GM19324 (cell line): ENCODE measurements at regions not wholly inside any gene's neighbourhood (a gene's known extent, or its start where the extent isn't known, plus 50 kb on each side); places are given as distances from the start of the nearest gene placed in this dataset.
"Not testable (repeated sequence)": the region's sequence is repeated elsewhere in the genome, so short reads cannot be mapped to it uniquely, and the experiment has no call there.

Experiments used
- ATAC-seq: cut with Tn5 transposase; IDR thresholded peaks from one replicate; pipeline ENCODE4 v1.9.1; 2021; ENCODE audit warnings: mild to moderate bottlenecking, moderate library complexity; ENCODE audit not compliant: unreplicated experiment, low FRiP score

- no peak for ATAC-seq
Measured at GRCh38 chr17:33983824-33984574, 271.1 kb upstream of the CCL2 start.

- ATAC-seq = no peak
Measured at GRCh38 chr17:33986088-33986487, 269.0 kb upstream of the CCL2 start.

GRCh38 chr17:33986566-33986965 is 268.5 kb upstream of the CCL2 start:
- no peak for ATAC-seq

- ATAC-seq = no peak
Measured at GRCh38 chr17:33987162-33987561, 267.9 kb upstream of the CCL2 start.

GRCh38 chr17:33989361-33990148 is 265.5 kb upstream of the CCL2 start:
- no peak for ATAC-seq

GRCh38 chr17:33990943-33991706 is 264.0 kb upstream of the CCL2 start:
- ATAC-seq = no peak

GRCh38 chr17:33992113-33992512 is 263.0 kb upstream of the CCL2 start:
- ATAC-seq = no peak

- ATAC-seq = no peak
Measured at GRCh38 chr17:34000639-34001038, 254.4 kb upstream of the CCL2 start.

GRCh38 chr17:34001246-34001645 is 253.8 kb upstream of the CCL2 start:
- ATAC-seq = no peak

- no peak for ATAC-seq
Measured at GRCh38 chr17:34006126-34006525, 249.0 kb upstream of the CCL2 start.

GRCh38 chr17:34008125-34008524 is 247.0 kb upstream of the CCL2 start:
- no peak for ATAC-seq

GRCh38 chr17:34009912-34010311 is 245.2 kb upstream of the CCL2 start:
- ATAC-seq = no peak

GRCh38 chr17:34010534-34010933 is 244.6 kb upstream of the CCL2 start:
- ATAC-seq = no peak

GRCh38 chr17:34011599-34011998 is 243.5 kb upstream of the CCL2 start:
- no peak for ATAC-seq

- ATAC-seq = no peak
Measured at GRCh38 chr17:34012709-34013375, 242.2 kb upstream of the CCL2 start.

- ATAC-seq = no peak
Measured at GRCh38 chr17:34015253-34015652, 239.8 kb upstream of the CCL2 start.

- ATAC-seq = no peak
Measured at GRCh38 chr17:34024386-34024785, 230.7 kb upstream of the CCL2 start.

- no peak for ATAC-seq
Measured at GRCh38 chr17:34024806-34025551, 230.1 kb upstream of the CCL2 start.

GRCh38 chr17:34030601-34031000 is 224.5 kb upstream of the CCL2 start:
- ATAC-seq = not testable (repeated sequence)

- not testable (repeated sequence) for ATAC-seq
Measured at GRCh38 chr17:34032305-34032704, 222.8 kb upstream of the CCL2 start.
